ENCODE measurements at regions not wholly inside any gene's neighbourhood (a gene's known extent, or its start where the extent isn't known, plus 50 kb on each side); places are given as distances from the start of the nearest gene placed in this dataset.

- TF ChIP-seq CTCF (IDR thresholded peaks at IDR 0.05; ENCODE audit: low read depth, low read length, poor library complexity, severe bottlenecking) = no peak
- TF ChIP-seq EZH2phosphoT487 (IDR thresholded peaks at IDR 0.05; ENCODE audit: borderline replicate concordance, low read length) = no peak
Observed at GRCh38 chr15:88376574-88377174, 90.5 kb downstream of the MRPL46 start.

Measured in DOHH2 (cell line).